HEK293T (cell line): ENCODE measurements at regions not wholly inside any gene's neighbourhood (a gene's known extent, or its start where the extent isn't known, plus 50 kb on each side); places are given as distances from the start of the nearest gene placed in this dataset.

Experiments
- CTBP1 ChIP-seq: fragments of 450-650 bp; IDR thresholded peaks from 2 replicates; pipeline ENCODE4 v1.6.1; 2016; ENCODE audit warnings: borderline replicate concordance
- ELF4 ChIP-seq: fragments of 450-650 bp; IDR thresholded peaks from 2 replicates; pipeline ENCODE4 v1.6.1; 2017; ENCODE audit warnings: antibody characterized with exemption
- FOXA1 ChIP-seq: fragments of 450-650 bp; IDR thresholded peaks from 2 replicates; pipeline ENCODE4 v1.6.1; 2016; ENCODE audit warnings: mild to moderate bottlenecking
- L3MBTL2 ChIP-seq: fragments of 450-650 bp; conservative IDR thresholded peaks from 2 replicates; pipeline ENCODE4 v1.6.1; 2016; ENCODE audit warnings: mild to moderate bottlenecking
- NFRKB ChIP-seq: fragments of 450-650 bp; IDR thresholded peaks from 2 replicates; pipeline ENCODE4 v1.6.1; 2016; ENCODE audit warnings: mild to moderate bottlenecking, moderate library complexity
- SP1 ChIP-seq: fragments of 450-650 bp; IDR thresholded peaks from 2 replicates; pipeline ENCODE4 v1.6.1; 2017
- SUZ12 ChIP-seq: fragments of 450-650 bp; IDR thresholded peaks from 2 replicates; pipeline ENCODE4 v1.6.1; 2016; ENCODE audit warnings: mild to moderate bottlenecking

GRCh38 chr17:33421933-33422332 is 128.8 kb upstream of the ASIC2 start:
- no peak for TF ChIP-seq NFRKB
- TF ChIP-seq CTBP1, result no peak
- TF ChIP-seq ELF4, result no peak
- no peak for TF ChIP-seq SP1
- TF ChIP-seq FOXA1, result no peak
- TF ChIP-seq SUZ12, result no peak
- TF ChIP-seq L3MBTL2, result no peak
